Transverse colon (tissue), 4 donors: ENCODE measurements at regions not wholly inside any gene's neighbourhood (a gene's known extent, or its start where the extent isn't known, plus 50 kb on each side); places are given as distances from the start of the nearest gene placed in this dataset.

Experiments
- CTCF ChIP-seq, 5 experiments: fragments of 200-600 bp in 3 of 5; fragments of 450-650 bp in 2 of 5; sonication (generic) in 3 of 5; IDR thresholded peaks; 1 replicate in 2 of 5; 2 replicates in 3 of 5; pipeline ENCODE4 v1.5.1; 2016 to 2017; ENCODE audit warnings: antibody characterized with exemption in 5 of 5, inconsistent platforms in 3 of 5, mild to moderate bottlenecking in 2 of 5, moderate library complexity in 1 of 5
- POLR2A ChIP-seq: fragments of 450-650 bp; IDR thresholded peaks from one replicate; pipeline ENCODE4 v1.6.1; 2016; ENCODE audit warnings: antibody characterized with exemption, mild to moderate bottlenecking, moderate library complexity
- POLR2AphosphoS5 ChIP-seq, 3 donors: sonication (generic); formaldehyde crosslinking; IDR thresholded peaks; one replicate each; pipeline ENCODE4 v1.6.1; 2016; ENCODE audit warnings: antibody characterized with exemption in 3 of 3

- TF ChIP-seq CTCF (IDR thresholded peaks at IDR 0.05) (no peak), POLR2A (no peak), POLR2AphosphoS5 (IDR thresholded peaks at IDR 0.05) (no peak)
These were observed 94.1 kb upstream of the CASZ1 start for GRCh38 chr1:10890491-10891071.
